Tibial artery (tissue), 4 donors: ENCODE measurements at regions not wholly inside any gene's neighbourhood (a gene's known extent, or its start where the extent isn't known, plus 50 kb on each side); places are given as distances from the start of the nearest gene placed in this dataset.

Experiments
- DNase-seq, 2 donors: peaks; one replicate each; pipeline ENCODE4 v3.0.0-alpha.2; 2019
- H3K27ac ChIP-seq, 2 donors: fragments of 200-600 bp; sonication (generic) in 1 of 2; 1 replicate in 1 of 2; 2 replicates in 1 of 2; pipeline ENCODE4 v1.5.1; 2018 to 2019; ENCODE audit warnings: mild to moderate bottlenecking in 1 of 2
- H3K27me3 ChIP-seq, 2 donors: fragments of 200-600 bp; sonication (generic) in 1 of 2; one replicate each; pipeline versions ENCODE4 v1.5.1 to v1.6.0; 2016 to 2019
- H3K36me3 ChIP-seq, 3 donors: fragments of 200-600 bp; sonication (generic) in 2 of 3; one replicate each; pipeline ENCODE4 v1.5.1; 2016 to 2019; ENCODE audit warnings: mild to moderate bottlenecking in 2 of 3
- H3K4me1 ChIP-seq, 4 donors: fragments of 200-600 bp; sonication (generic) in 2 of 4; 1 replicate in 3 of 4; 2 replicates in 1 of 4; pipeline ENCODE4 v1.5.1; 2016 to 2019
- H3K4me3 ChIP-seq, 2 donors: fragments of 200-600 bp; sonication (generic) in 1 of 2; 1 replicate in 1 of 2; 2 replicates in 1 of 2; pipeline ENCODE4 v1.5.1; 2018 to 2019; ENCODE audit warnings: mild to moderate bottlenecking in 2 of 2
- H3K9me3 ChIP-seq, 3 donors: fragments of 200-600 bp; sonication (generic) in 1 of 3; one replicate each; pipeline ENCODE4 v1.5.1; 2016 to 2019
- CTCF ChIP-seq, 2 experiments: fragments of 200-600 bp in 1 of 2; fragments of 450-650 bp in 1 of 2; IDR thresholded peaks; one replicate each; pipeline ENCODE4 v1.5.1; 2017 to 2019; ENCODE audit warnings: antibody characterized with exemption in 2 of 2, mild to moderate bottlenecking in 1 of 2, moderate library complexity in 1 of 2
- intact Hi-C: fragments of 100-400 bp; cut with DNase I; formaldehyde crosslinking; loops from one replicate; pipeline ENCODE4 v1.15.0; 2023; ENCODE audit warnings: low total_unique reads

GRCh38 chr15:62807539-62808130 lies 234.9 kb upstream of the TPM1 start:
- intact Hi-C loops = no loop called here
- no peaks in the 10 kb centered on the region for H3K27me3 ChIP-seq
- DNase-seq = no peak
- H3K9me3 ChIP-seq = no peaks in the 10 kb centered on the region
- H3K4me1 ChIP-seq = no peaks in the 10 kb centered on the region
- H3K27ac ChIP-seq = no peak overlapping the region
- H3K36me3 ChIP-seq = peaks cover 18 to 71% (median 47%) of the 10 kb centered on the region in 3 donors
- no peak overlapping the region for H3K4me3 ChIP-seq
- no peak for TF ChIP-seq CTCF (IDR thresholded peaks at IDR 0.05)

DNA sequence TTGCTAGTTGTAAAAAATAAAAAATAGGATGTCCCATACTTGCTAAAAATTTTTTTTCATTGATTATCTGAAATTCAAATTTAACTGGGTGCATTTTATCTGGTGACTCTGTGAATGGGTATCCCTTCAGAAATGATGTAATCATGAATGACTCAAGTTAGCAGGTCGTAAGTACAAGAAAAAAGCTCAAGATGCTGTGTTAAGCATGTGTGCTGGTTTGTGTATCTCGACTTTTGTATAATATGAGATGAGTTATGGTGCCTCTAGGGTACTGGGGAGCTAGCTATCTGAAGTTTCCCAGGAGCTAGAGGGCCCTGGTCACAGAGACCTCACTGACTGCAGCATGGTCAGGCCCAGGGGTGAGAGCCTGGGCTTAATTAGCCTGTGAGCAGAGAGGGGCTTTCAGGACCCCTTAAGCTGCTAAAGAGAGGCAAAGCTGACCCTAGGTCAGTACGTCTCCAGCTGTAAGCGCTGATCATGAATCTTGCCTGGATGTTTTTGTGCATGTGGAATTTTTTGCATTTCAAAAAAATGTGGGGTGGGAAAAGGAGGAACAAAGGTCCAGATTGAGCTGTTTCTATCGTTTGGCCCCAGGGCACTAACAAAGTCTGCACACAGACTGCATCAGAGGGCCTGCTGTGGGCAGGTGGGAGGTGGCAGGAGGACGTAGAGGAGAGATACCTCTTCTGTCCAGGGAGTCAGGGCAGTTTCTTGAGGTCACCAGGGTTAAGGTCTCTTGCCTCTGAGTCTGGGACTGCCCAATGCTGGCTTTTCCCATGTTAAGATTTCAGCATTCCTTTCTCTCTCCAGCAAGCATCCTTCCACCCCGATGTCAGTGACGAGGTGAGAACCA lies 233.2 kb upstream of the TPM1 start:
- intact Hi-C loops = no loop called here
- no peak for TF ChIP-seq CTCF (IDR thresholded peaks at IDR 0.05)

DNA sequence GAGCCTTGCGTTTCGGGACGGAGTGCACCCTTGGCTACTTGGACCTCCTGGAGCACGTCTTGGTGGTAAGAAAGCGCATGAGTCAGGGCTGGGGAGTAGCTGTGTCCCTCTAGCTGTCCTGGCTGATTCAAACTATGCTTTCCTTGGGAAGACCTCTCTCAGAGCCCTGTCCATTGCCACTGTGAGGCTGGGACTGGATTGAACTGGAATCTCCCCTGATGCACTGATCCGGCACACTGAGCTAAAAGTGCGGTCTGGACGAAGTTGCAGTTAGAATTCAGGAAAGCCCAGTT lies 232.6 kb upstream of the TPM1 start:
- intact Hi-C loops = no loop called here
- TF ChIP-seq CTCF (IDR thresholded peaks at IDR 0.05) = no peak
- no peak for DNase-seq
- peaks cover 18 to 66% (median 42%) of the 10 kb centered on the region in 3 donors for H3K36me3 ChIP-seq
- H3K9me3 ChIP-seq = no peaks in the 10 kb centered on the region
- H3K4me1 ChIP-seq = no peaks in the 10 kb centered on the region
- no peak overlapping the region for H3K27ac ChIP-seq
- no peak overlapping the region for H3K4me3 ChIP-seq
- H3K27me3 ChIP-seq = no peaks in the 10 kb centered on the region

More for the DNA sequence above, 233.2 kb upstream of the TPM1 start:
- Histone ChIP-seq H3K27me3 (no peaks in the 10 kb centered on the region), H3K4me1 (no peaks in the 10 kb centered on the region), H3K36me3 (peaks cover 18 to 71% (median 47%) of the 10 kb centered on the region in 3 donors), H3K9me3 (no peaks in the 10 kb centered on the region), H3K4me3 (no peak overlapping the region), H3K27ac (no peak overlapping the region)
- DNase-seq = no peak

- H3K27ac ChIP-seq = no peak overlapping the region
- no peak for DNase-seq
- TF ChIP-seq CTCF (IDR thresholded peaks at IDR 0.05) = no peak
- H3K27me3 ChIP-seq = no peaks in the 10 kb centered on the region
- intact Hi-C loops = no loop called here
- H3K4me1 ChIP-seq = no peaks in the 10 kb centered on the region
- H3K4me3 ChIP-seq = no peak overlapping the region
- H3K36me3 ChIP-seq = peaks cover 8 to 42% (median 20%) of the 10 kb centered on the region in 3 donors
- H3K9me3 ChIP-seq = no peaks in the 10 kb centered on the region
Observed at GRCh38 chr15:62812515-62812835, 230.1 kb upstream of the TPM1 start.

- H3K4me3 ChIP-seq = no peak overlapping the region
- no peaks in the 10 kb centered on the region for H3K9me3 ChIP-seq
- H3K27me3 ChIP-seq = no peaks in the 10 kb centered on the region
- H3K36me3 ChIP-seq = peaks cover 19 to 34% (median 26%) of the 10 kb centered on the region in 3 donors
- DNase-seq = no peak
- H3K4me1 ChIP-seq = no peaks in the 10 kb centered on the region
- no peak for TF ChIP-seq CTCF (IDR thresholded peaks at IDR 0.05)
- intact Hi-C loops = no loop called here
- H3K27ac ChIP-seq = no peak overlapping the region
Observed at GRCh38 chr15:62816342-62817069, 226.0 kb upstream of the TPM1 start.
